Nephron (organoid): ENCODE measurements at regions not wholly inside any gene's neighbourhood (a gene's known extent, or its start where the extent isn't known, plus 50 kb on each side); places are given as distances from the start of the nearest gene placed in this dataset.

Source experiments
- H3K27ac Mint-ChIP-seq, 3 experiments: 2 replicates each; pipeline ENCODE4 v1.8.0; 2020; ENCODE audit warnings: mixed read lengths in 3 of 3, mild to moderate bottlenecking in 2 of 3, moderate library complexity in 1 of 3
- H3K27me3 Mint-ChIP-seq: 2 replicates; pipeline ENCODE4 v1.8.0; 2021; ENCODE audit warnings: low read depth, mild to moderate bottlenecking, moderate library complexity, mixed read lengths
- H3K36me3 Mint-ChIP-seq: 2 replicates; pipeline ENCODE4 v1.8.0; 2020; ENCODE audit warnings: low read depth, mixed read lengths
- H3K4me1 Mint-ChIP-seq: 2 replicates; pipeline ENCODE4 v1.8.0; 2020; ENCODE audit warnings: mixed read lengths
- H3K4me3 Mint-ChIP-seq, 3 experiments: 2 replicates each; pipeline ENCODE4 v1.8.0; 2020; ENCODE audit warnings: mild to moderate bottlenecking in 3 of 3, mixed read lengths in 3 of 3, moderate library complexity in 2 of 3
- H3K9me3 Mint-ChIP-seq: 2 replicates; pipeline ENCODE4 v1.8.0; 2020; ENCODE audit warnings: mixed read lengths
- CTCF ChIP-seq, 3 experiments: fragments of 200-600 bp; sonication (generic); IDR thresholded peaks; one replicate each; pipeline ENCODE4 v1.5.0; 2021; ENCODE audit warnings: antibody characterized with exemption in 3 of 3; ENCODE audit not compliant: unreplicated experiment in 3 of 3

DNA sequence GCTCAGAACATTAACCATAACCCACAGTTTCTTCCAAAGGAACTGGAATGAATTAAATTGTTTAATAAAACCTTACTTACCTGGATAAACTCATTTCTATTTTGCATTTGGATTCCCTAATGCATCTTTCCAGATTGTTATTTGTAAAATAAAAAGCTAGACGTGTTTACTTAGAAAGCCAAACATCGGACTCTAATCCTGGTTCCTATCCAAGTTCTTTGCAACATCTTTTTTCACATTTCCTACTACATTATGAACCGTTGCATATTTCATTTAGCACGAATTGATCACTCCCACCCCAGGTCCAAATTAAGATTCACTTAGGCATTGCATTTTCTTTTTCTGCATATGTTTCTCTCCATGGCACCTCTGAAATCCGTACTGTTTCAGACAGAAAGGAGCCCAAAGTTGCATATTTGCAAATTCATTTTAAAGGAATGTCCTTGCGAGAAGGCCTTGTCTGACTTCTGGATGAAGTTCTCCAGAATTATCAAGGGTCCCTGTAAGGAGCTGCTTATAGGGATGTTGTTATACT lies 164.4 kb upstream of the GSC start:
- H3K36me3 Mint-ChIP-seq = no peaks in the 10 kb centered on the region
- peaks cover 18% of the 10 kb centered on the region for H3K27me3 Mint-ChIP-seq
- no peak for TF ChIP-seq CTCF (IDR thresholded peaks at IDR 0.05; ENCODE audit: unreplicated experiment in 3 of 3)
- peak overlapping the region in 1 of 3 experiments; percentile 16 for H3K27ac Mint-ChIP-seq
- peaks cover 11% of the 10 kb centered on the region for H3K4me1 Mint-ChIP-seq
- H3K4me3 Mint-ChIP-seq = no peak overlapping the region
- no peaks in the 10 kb centered on the region for H3K9me3 Mint-ChIP-seq

DNA sequence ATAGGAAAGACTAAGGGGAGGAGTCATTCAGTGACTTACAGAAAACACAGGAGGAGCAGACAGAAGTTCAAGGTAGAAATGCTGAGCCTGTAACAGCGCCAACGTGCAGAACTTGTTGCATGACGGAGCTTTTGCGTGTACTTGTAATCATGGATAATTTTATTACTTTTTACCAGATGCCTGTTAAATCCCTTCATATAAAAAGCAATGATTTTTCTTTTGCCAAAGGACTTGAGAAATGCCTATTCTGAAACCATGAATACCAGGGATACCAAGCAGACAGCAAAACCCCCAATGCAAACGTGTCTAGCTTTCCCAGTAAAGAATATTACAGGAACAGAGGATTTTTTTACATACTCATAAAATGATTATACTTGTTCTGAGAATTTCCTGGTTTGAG lies 163.6 kb upstream of the GSC start:
- H3K9me3 Mint-ChIP-seq = no peaks in the 10 kb centered on the region
- H3K27ac Mint-ChIP-seq = no peak overlapping the region
- no peak overlapping the region for H3K4me3 Mint-ChIP-seq
- H3K27me3 Mint-ChIP-seq = peaks cover 18% of the 10 kb centered on the region
- peaks cover 11% of the 10 kb centered on the region for H3K4me1 Mint-ChIP-seq
- H3K36me3 Mint-ChIP-seq = no peaks in the 10 kb centered on the region
- TF ChIP-seq CTCF (IDR thresholded peaks at IDR 0.05; ENCODE audit: unreplicated experiment in 3 of 3) = no peak

DNA sequence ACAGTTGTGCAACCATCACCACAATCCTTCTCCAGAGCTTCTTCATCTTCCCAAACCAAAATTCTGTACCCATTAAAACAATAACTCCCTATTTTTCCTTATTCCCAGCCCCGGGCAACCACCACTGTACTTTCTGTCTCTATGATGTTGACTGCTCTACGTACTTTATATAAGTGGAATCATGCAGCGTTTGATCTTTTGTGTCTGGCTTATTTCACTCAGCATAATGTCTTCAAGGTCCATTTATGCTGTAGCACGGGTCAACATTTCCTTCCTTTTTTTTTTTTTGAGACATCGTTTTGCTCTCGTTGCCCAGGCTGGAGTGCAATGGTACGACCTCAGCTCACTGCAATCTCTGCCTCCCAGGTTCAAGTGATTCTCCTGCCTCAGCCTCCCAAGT lies 162.7 kb upstream of the GSC start:
- no peak overlapping the region for H3K4me3 Mint-ChIP-seq
- H3K9me3 Mint-ChIP-seq = no peaks in the 10 kb centered on the region
- H3K36me3 Mint-ChIP-seq = no peaks in the 10 kb centered on the region
- H3K27me3 Mint-ChIP-seq = peaks cover 18% of the 10 kb centered on the region
- H3K4me1 Mint-ChIP-seq = peaks cover 11% of the 10 kb centered on the region
- TF ChIP-seq CTCF (IDR thresholded peaks at IDR 0.05; ENCODE audit: unreplicated experiment in 3 of 3) = no peak
- no peak overlapping the region for H3K27ac Mint-ChIP-seq

DNA sequence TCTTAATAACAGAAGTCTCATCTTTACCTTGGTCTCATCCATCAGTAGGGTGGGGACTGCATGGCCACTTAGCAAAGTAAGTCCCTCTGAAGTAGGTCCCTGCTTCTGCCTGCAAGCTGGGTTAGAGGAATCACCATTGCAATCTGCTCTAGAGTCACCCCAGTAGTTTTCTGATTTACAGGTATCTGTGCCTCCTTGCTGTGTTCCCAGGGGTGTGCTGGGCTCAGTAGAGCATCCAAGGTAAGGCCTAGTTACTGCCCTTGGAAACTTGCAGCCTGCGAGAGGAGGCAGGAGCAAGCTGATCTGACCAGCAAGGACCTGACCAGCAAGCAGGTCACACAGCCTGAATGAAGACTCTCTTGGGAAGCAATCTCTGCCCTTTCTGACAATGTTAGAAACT lies 160.8 kb upstream of the GSC start:
- no peak overlapping the region for H3K27ac Mint-ChIP-seq
- H3K4me1 Mint-ChIP-seq = peaks cover 6% of the 10 kb centered on the region
- peaks cover 23% of the 10 kb centered on the region for H3K27me3 Mint-ChIP-seq
- no peaks in the 10 kb centered on the region for H3K36me3 Mint-ChIP-seq
- no peaks in the 10 kb centered on the region for H3K9me3 Mint-ChIP-seq
- no peak overlapping the region for H3K4me3 Mint-ChIP-seq
- TF ChIP-seq CTCF (IDR thresholded peaks at IDR 0.05; ENCODE audit: unreplicated experiment in 3 of 3) = no peak

GRCh38 chr14:94929354-94929753 lies 159.4 kb upstream of the GSC start:
- no peak overlapping the region for H3K4me3 Mint-ChIP-seq
- H3K9me3 Mint-ChIP-seq = no peaks in the 10 kb centered on the region
- H3K36me3 Mint-ChIP-seq = no peaks in the 10 kb centered on the region
- peaks cover 23% of the 10 kb centered on the region for H3K27me3 Mint-ChIP-seq
- H3K27ac Mint-ChIP-seq = no peak overlapping the region
- peaks cover 3% of the 10 kb centered on the region for H3K4me1 Mint-ChIP-seq
- TF ChIP-seq CTCF (IDR thresholded peaks at IDR 0.05; ENCODE audit: unreplicated experiment in 3 of 3) = no peak

- H3K4me1 Mint-ChIP-seq = no peaks in the 10 kb centered on the region
- H3K9me3 Mint-ChIP-seq = peaks cover 3% of the 10 kb centered on the region
- H3K27ac Mint-ChIP-seq = no peak overlapping the region
- TF ChIP-seq CTCF (IDR thresholded peaks at IDR 0.05; ENCODE audit: unreplicated experiment in 3 of 3) = no peak
- no peaks in the 10 kb centered on the region for H3K36me3 Mint-ChIP-seq
- H3K4me3 Mint-ChIP-seq = no peak overlapping the region
- peaks cover 19% of the 10 kb centered on the region for H3K27me3 Mint-ChIP-seq
Observed at GRCh38 chr14:94926176-94926575, 156.3 kb upstream of the GSC start.
